ENCODE measurements at regions not wholly inside any gene's neighbourhood (a gene's known extent, or its start where the extent isn't known, plus 50 kb on each side); places are given as distances from the start of the nearest gene placed in this dataset.

GRCh38 chr10:33533612-33534011 is 199.1 kb upstream of the NRP1 start:
- no peak overlapping the region for H3K4me3 ChIP-seq (ENCODE audit: low read depth, poor library complexity, severe bottlenecking)
- WGBS, 2 donors = 73 to 87% methylated on average over 5 of the region's 5 CpGs
- no peak for DNase-seq (ENCODE audit: low spot score in 2 of 2)
- intact Hi-C loops (cut with DNase I; ENCODE audit: low total_unique reads) = no loop called here
- TF ChIP-seq CTCF (IDR thresholded peaks at IDR 0.05) = no peak
- TF ChIP-seq POLR2A (IDR thresholded peaks at IDR 0.05) = no peak

- 93 to 94% methylated on average over 7 of the region's 7 CpGs for WGBS, 2 donors
- intact Hi-C loops (cut with DNase I; ENCODE audit: low total_unique reads) = no loop called here
- TF ChIP-seq POLR2A (IDR thresholded peaks at IDR 0.05) (no peak), CTCF (IDR thresholded peaks at IDR 0.05) (no peak)
- H3K4me3 ChIP-seq (ENCODE audit: low read depth, poor library complexity, severe bottlenecking) = no peak overlapping the region
- DNase-seq (ENCODE audit: low spot score in 2 of 2) = no peak
These were observed 198.4 kb upstream of the NRP1 start for GRCh38 chr10:33532901-33533300.

- no peak overlapping the region for H3K4me3 ChIP-seq (ENCODE audit: low read depth, poor library complexity, severe bottlenecking)
- TF ChIP-seq CTCF (IDR thresholded peaks at IDR 0.05) (no peak), POLR2A (IDR thresholded peaks at IDR 0.05) (no peak)
- intact Hi-C loops (cut with DNase I; ENCODE audit: low total_unique reads) = no loop called here
- no peak for DNase-seq (ENCODE audit: low spot score in 2 of 2)
These were observed 194.8 kb upstream of the NRP1 start for GRCh38 chr10:33529234-33529633.

- 52 to 79% methylated on average over 4 of the region's 4 CpGs for WGBS, 2 donors
- no peak overlapping the region for H3K4me3 ChIP-seq (ENCODE audit: low read depth, poor library complexity, severe bottlenecking)
- DNase-seq (ENCODE audit: low spot score in 2 of 2) = no peak
- intact Hi-C loops (cut with DNase I; ENCODE audit: low total_unique reads) = no loop called here
- TF ChIP-seq POLR2A (IDR thresholded peaks at IDR 0.05) = no peak
- no peak for TF ChIP-seq CTCF (IDR thresholded peaks at IDR 0.05)
These were observed 190.5 kb upstream of the NRP1 start for GRCh38 chr10:33524966-33525365.

- TF ChIP-seq CTCF (IDR thresholded peaks at IDR 0.05) (no peak), POLR2A (IDR thresholded peaks at IDR 0.05) (no peak)
- no peak for DNase-seq (ENCODE audit: low spot score in 2 of 2)
- H3K4me3 ChIP-seq (ENCODE audit: low read depth, poor library complexity, severe bottlenecking) = no peak overlapping the region
- intact Hi-C loops (cut with DNase I; ENCODE audit: low total_unique reads) = no loop called here
- 88 to 91% methylated on average over 5 of the region's 5 CpGs for WGBS, 2 donors
These were observed 189.6 kb upstream of the NRP1 start for GRCh38 chr10:33524041-33524440.

GRCh38 chr10:33523236-33523792 is 188.8 kb upstream of the NRP1 start:
- no peak for DNase-seq (ENCODE audit: low spot score in 2 of 2)
- intact Hi-C loops (cut with DNase I; ENCODE audit: low total_unique reads) = no loop called here
- no peak for TF ChIP-seq POLR2A (IDR thresholded peaks at IDR 0.05)
- no peak for TF ChIP-seq CTCF (IDR thresholded peaks at IDR 0.05)
- 92 to 97% methylated on average over 6 of the region's 6 CpGs for WGBS, 2 donors
- H3K4me3 ChIP-seq (ENCODE audit: low read depth, poor library complexity, severe bottlenecking) = no peak overlapping the region
